ENCODE measurements at regions not wholly inside any gene's neighbourhood (a gene's known extent, or its start where the extent isn't known, plus 50 kb on each side); places are given as distances from the start of the nearest gene placed in this dataset.

DNA sequence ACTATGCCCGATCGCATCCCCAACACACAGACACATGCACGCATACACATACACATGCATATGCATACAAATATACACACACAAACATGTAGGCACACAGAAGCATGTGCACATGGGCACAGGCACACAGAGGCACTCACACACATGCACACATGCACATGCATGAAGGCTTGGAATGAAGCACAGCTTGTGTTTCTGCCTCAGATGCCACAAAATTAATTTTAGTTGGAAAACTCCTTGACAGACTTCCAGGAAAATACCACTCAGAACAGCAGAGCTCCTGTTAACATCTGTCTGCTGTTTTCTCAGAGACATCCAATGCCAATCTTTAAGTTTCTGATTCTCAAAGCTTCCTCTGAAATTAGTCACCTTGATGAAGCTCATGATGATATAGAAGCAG is 532.7 kb downstream of the RFC3 start:
- TF ChIP-seq, protein P1, sequence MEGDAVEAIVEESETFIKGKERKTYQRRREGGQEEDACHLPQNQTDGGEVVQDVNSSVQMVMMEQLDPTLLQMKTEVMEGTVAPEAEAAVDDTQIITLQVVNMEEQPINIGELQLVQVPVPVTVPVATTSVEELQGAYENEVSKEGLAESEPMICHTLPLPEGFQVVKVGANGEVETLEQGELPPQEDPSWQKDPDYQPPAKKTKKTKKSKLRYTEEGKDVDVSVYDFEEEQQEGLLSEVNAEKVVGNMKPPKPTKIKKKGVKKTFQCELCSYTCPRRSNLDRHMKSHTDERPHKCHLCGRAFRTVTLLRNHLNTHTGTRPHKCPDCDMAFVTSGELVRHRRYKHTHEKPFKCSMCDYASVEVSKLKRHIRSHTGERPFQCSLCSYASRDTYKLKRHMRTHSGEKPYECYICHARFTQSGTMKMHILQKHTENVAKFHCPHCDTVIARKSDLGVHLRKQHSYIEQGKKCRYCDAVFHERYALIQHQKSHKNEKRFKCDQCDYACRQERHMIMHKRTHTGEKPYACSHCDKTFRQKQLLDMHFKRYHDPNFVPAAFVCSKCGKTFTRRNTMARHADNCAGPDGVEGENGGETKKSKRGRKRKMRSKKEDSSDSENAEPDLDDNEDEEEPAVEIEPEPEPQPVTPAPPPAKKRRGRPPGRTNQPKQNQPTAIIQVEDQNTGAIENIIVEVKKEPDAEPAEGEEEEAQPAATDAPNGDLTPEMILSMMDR (IDR thresholded peaks at IDR 0.05), result no peak
- no peak for TF ChIP-seq POLR2A (IDR thresholded peaks at IDR 0.05)

Measured in Peyer's patch (tissue), 4 donors.